NOMO-1 treated with DMSO at 0.1 percent for 48 hours (cell line): ENCODE measurements at regions not wholly inside any gene's neighbourhood (a gene's known extent, or its start where the extent isn't known, plus 50 kb on each side); places are given as distances from the start of the nearest gene placed in this dataset.
"Not testable (repeated sequence)": the region's sequence is repeated elsewhere in the genome, so short reads cannot be mapped to it uniquely, and the experiment has no call there.

Experiments used
- DNase-seq: peaks from one replicate; lab custom pipeline; 2025; ENCODE audit not compliant: unreplicated experiment; lab: John Stamatoyannopoulos, UW

DNA sequence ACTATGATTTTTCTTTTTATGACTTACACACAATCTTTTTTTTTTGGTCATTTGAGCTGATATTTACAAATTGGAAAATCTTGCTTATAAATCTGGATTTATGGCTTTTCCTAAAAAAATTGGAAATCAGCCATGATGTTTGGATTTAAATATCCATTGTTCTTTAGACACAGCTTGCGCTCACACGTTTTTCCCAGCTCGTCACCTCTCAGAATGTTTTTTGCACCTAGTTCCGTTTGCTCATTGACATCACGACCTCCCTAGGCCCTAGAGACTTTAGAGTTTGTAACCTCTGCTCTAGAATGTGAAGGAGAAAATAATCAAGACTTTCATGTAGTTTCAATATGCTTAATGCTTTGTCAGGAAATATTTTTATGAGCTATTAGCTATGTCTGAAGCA is 930.5 kb downstream of the TLE4 start:
- DNase-seq = no peak

GRCh38 chr9:80501635-80502034 is 929.9 kb downstream of the TLE4 start:
- DNase-seq = no peak

- no peak for DNase-seq
These were observed 928.5 kb downstream of the TLE4 start for GRCh38 chr9:80500300-80500699.

DNA sequence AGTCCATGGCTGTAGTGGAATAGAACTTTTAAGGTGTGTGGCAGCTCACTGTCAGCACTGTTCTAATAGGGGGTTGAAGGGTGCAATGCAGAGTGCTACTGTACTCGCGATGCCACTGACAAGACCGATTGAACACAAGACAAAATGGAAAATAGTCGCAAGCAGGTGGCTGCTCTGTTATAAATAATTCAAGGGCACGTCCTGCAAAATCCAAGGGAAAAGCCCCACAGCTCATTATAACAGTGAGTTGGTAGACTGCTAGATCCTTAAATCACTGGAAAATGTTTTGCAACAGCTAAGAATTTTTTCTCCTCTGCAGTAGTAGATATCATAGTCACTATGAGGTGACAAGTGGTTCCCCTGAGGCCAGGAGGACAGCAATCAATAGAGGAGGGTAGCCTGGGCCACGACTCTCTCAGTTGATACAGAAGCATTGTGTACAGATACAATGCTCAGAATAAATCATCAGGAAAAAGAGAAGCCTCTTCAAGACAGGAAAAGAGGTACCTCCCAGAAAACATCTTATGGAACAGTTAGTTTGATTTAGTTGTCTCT is 926.3 kb downstream of the TLE4 start:
- no peak for DNase-seq

DNA sequence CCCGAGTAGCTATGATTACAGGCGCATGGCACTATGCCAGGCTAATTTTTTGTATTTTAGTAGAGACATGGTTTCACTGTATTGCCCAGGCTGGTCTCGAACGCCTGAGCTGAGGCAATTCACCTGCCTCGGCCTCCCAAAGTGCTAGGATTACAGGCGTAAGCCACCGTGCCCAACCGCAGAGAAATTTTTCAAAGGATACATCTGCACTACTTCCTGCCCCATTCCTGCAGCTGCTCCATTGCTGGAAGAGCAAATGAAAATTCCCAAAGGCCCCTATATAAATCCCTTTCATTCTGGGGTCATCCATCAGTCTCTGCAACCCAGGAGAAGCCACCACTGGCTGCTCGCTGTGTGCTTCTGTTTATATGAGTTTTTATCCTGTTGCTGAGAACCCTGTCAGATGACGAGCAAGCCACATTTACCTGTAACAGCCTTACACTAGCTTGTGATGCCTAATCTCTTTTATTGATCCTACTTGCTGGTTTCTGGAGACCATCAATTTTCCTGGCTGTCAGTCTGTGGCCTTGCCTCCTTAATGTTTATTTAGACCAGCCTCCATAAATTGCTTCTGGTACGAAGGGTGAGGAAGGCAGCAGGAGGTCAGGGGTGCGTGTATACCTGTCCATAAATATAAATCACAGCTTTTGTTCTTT is 925.3 kb downstream of the TLE4 start:
- DNase-seq = no peak

- DNase-seq = no peak
These were observed 921.5 kb downstream of the TLE4 start for GRCh38 chr9:80493258-80493657.

GRCh38 chr9:80492221-80492620 is 920.5 kb downstream of the TLE4 start:
- no peak for DNase-seq

- no peak for DNase-seq
These were observed 919.4 kb downstream of the TLE4 start for GRCh38 chr9:80491086-80491696.

- DNase-seq = no peak
These were observed 917.6 kb downstream of the TLE4 start for GRCh38 chr9:80489329-80489728.

DNA sequence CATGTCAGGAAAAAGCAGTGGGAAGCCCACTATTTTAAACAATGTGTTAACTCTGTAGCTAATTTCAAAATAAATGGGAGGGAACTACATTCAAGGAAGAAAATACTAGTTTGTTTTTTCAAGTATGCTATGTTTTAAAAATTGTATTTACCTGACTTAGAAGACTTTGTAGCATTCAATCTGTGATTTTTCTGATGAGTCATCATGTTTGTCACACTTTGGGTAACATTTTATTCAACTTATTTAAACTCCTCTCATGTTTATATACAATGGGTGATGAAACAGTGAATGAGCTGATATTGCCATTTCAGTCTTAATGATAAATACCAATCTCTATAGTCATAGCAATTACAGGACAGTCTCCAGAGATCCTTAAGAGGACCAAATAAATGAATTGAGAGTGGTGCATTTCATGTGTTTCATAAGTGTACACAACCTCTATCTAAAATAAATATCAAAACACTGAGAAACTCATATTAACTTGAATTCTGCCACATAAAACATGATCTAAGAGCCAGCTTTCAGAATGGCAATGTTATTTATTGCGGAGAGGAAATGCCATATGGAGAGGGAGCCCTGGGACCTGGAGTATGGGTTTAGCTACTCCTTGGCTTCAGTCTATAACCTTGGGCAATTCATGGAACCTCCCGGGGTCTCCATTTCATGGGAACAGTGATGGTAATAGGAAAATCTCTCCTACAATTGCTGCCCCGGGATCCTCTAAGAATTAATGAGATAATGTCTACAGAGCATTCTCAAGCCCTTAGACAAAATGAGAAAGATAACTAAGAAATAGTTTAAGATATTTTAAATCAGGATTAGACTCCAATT is 913.9 kb downstream of the TLE4 start:
- no peak for DNase-seq

- not testable (repeated sequence) for DNase-seq
These were observed 910.5 kb downstream of the TLE4 start for GRCh38 chr9:80482251-80482650.

- DNase-seq = no peak
These were observed 895.9 kb downstream of the TLE4 start for GRCh38 chr9:80467632-80468031.

- no peak for DNase-seq
These were observed 893.8 kb downstream of the TLE4 start for GRCh38 chr9:80465556-80465955.

DNA sequence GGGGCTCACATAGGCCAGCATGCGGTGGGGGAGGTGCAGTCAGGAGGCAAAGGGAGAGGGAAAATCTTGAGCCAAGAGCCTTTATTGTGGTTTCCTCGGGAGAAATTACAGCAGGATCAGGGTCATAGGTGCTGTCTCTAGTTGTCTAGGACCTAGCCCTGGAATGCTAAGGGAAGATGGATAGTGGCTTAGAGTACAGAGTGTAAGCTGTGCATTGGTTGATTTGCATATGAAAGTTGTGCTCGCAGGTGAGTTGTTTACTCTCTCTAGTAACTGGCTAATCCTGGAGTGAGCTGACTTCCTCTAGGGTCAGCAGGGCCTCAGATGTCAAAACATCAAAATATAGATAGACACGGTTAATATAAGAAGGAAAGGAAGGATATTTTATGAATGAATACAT is 877.7 kb downstream of the TLE4 start:
- DNase-seq = no peak

- no peak for DNase-seq
These were observed 877.2 kb downstream of the TLE4 start for GRCh38 chr9:80448996-80449395.

- no peak for DNase-seq
These were observed 876.1 kb downstream of the TLE4 start for GRCh38 chr9:80447876-80448275.

GRCh38 chr9:80440724-80441123 is 869.0 kb downstream of the TLE4 start:
- DNase-seq = no peak

- DNase-seq = no peak
These were observed 866.1 kb downstream of the TLE4 start for GRCh38 chr9:80437825-80438224.

GRCh38 chr9:80437091-80437640 is 865.4 kb downstream of the TLE4 start:
- no peak for DNase-seq

DNA sequence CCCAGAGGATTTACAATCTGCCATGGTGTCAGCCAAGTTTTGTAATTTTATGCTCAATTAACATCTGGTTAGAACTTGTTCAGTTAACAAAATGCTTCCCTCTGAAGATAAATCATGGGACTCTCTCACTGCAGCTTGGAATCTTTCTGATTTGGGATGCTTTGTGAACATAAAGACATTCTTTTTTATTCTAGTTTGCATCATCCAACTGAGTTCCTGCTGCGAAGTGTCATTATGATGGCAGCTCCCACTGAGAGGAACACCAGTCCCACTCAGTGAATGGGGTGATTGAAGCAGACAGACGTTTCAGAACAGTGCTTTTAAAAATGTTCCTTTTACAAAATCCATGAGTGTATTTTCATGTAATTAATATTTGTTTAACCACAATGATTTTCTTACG is 863.8 kb downstream of the TLE4 start:
- DNase-seq = no peak

DNA sequence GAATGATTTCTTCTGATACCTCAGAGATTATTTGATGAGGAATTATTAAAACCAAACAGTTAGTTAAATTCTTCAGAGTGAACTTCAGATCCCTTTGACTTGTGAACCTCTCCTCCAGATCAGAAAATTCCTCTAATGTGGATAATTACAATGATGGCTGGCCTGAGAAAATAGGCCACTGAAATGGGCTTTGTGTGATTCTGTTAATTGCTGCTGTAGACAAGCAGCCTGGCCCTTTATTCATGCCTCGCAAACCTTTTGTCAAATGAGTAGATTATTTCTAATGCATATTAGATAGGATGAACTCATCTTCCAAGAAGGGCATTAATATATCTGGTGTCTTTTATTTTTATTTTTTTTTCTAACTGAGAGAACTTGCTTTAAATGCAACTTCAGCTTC is 855.2 kb downstream of the TLE4 start:
- DNase-seq = no peak
